ENCODE measurements at regions not wholly inside any gene's neighbourhood (a gene's known extent, or its start where the extent isn't known, plus 50 kb on each side); places are given as distances from the start of the nearest gene placed in this dataset.
A peak's percentile ranks its signal among the peaks of the same experiment; 100 is the strongest.
"Not testable (repeated sequence)": the region's sequence is repeated elsewhere in the genome, so short reads cannot be mapped to it uniquely, and the experiment has no call there.

GRCh38 chr20:53763707-53764414, 170.2 kb upstream of the ZNF217 start:
- DNase-seq = no peak

GRCh38 chr20:53762423-53762798, 168.8 kb upstream of the ZNF217 start:
- DNase-seq = not testable (repeated sequence)

GRCh38 chr20:53760025-53760441, 166.4 kb upstream of the ZNF217 start:
- DNase-seq = no peak

DNA sequence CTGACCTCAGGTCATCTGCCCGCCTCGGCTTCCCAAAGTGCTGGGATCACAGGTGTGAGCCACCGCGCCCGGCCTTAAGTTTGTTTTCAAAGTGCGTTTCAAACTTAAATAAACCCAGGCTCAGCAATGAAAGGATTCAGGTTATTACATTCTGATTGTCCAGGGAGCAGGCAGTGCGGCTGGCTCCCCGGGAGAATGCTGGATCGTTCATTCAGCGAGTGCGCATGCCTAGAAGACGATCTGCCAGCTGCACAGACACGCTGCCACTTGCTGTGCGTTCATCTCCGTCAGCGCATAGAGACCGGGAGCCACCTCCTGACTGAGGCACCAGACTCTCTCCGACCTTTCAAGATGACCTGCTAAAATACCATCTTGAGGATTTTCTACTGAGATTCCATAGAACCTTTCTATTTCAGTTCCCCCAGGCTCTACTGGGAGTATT, 163.9 kb upstream of the ZNF217 start:
- DNase-seq = no peak

GRCh38 chr20:53755733-53756531, 162.3 kb upstream of the ZNF217 start:
- no peak for DNase-seq

- no peak for DNase-seq
Observed at GRCh38 chr20:53753880-53754459, 160.3 kb upstream of the ZNF217 start.

GRCh38 chr20:53752971-53753879, 159.6 kb upstream of the ZNF217 start:
- DNase-seq = no peak

GRCh38 chr20:53752583-53752970, 158.9 kb upstream of the ZNF217 start:
- no peak for DNase-seq

GRCh38 chr20:53751620-53752318, 158.1 kb upstream of the ZNF217 start:
- DNase-seq = no peak

DNA sequence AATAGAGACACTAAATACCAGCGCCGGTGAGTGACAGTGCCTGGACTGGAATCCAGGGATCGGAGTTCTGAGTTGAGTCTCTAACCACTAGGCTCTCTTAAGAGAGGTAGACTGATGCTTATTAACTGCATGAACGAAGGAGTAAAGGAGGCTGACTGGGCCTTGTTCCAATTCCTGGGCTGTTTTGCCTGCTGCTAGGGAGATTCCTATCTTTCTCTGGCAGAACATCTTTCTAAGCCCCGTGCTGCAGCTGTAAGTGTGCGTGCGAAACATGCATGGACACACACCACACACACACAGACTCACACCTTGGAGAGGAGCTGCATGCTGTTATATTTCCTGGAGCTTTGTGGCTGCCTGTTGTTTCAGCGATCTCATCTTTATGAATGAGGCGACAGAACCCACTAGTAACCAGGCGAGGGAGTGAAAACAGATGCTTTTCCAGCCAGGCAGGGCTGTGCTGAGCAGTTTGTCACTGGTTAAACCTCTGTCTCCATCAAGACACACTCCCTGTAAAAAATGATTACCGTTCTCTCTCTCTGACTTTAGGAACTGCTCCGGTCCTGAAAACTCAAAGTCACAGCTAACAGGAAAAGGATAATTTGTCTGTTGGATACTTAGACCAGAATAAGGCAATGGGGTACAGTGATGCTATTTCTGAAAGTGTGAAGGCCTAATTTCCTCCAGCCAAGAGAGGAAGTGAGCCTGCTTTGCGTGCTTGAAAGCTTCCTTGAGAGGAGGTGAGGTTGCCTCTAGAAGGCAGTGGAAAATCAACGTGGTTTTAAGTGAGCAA, 157.4 kb upstream of the ZNF217 start:
- peak in 1 of 2 donors; percentile 87 for DNase-seq

DNA sequence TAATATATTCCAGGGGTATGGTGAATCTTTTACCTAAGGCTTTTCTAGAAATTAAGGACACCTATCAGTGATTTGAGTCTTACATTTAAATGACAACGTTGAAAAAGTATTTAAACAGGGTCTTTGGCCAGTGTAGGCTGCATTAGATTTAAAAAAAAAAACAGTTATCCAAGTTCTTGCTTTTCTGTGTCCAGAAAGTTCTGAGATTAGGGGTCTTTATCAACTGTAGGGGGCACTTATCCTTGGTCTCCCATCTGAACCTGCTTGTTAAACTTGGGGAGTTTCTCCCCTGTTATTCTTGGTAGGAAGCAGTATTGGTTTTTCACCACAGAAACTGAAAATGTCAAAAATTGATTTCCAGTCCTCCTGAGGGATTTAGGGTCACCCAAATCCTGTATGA, 155.9 kb upstream of the ZNF217 start:
- no peak for DNase-seq

DNA sequence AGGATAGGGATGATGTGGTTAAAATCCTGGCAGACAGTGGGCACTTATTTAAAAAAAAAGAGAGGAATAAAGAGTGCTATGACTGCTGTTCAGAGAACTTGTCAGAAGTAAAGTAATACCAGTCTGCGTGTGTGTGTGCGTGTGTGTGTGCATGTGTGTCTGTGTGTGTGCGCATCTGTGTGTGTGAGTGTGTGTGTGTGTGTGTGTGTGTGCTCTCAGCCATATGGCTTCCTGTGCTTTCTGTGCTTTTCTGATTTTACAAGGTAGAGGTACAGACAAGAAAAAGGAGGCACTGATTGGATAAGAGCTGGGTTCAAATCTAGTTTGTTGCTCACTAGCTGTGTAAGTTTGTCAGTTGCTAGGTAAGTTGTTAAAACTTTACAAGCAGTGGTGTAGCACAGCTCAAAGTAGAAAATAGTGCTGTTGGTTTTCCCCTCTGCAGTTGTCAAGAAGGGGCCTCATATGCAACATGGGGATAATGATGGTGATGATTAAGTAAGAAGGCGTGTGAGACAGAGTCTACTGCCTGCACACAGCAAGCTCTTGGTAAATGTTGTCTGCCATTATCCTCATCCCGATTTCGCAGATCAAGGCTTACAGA, 155.3 kb upstream of the ZNF217 start:
- no peak for DNase-seq

DNA sequence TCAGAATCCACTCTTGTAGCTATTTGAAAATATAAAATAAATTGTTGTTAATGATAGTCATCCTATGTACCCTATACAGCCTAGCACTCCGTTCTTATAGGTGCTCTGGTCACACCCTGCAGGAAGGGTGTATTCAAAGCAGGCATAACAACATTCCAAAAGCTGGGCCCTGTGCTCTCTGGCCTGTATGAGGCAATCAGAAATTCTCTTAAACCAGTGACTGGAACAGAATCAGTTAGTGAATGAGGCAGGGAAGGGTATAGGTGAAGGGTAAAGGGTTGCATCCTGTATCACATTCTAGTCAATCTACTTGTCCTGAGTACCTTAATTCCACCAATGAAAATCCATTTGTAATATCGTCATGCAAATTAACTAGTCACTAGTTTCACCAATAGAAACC, 154.5 kb upstream of the ZNF217 start:
- no peak for DNase-seq

DNA sequence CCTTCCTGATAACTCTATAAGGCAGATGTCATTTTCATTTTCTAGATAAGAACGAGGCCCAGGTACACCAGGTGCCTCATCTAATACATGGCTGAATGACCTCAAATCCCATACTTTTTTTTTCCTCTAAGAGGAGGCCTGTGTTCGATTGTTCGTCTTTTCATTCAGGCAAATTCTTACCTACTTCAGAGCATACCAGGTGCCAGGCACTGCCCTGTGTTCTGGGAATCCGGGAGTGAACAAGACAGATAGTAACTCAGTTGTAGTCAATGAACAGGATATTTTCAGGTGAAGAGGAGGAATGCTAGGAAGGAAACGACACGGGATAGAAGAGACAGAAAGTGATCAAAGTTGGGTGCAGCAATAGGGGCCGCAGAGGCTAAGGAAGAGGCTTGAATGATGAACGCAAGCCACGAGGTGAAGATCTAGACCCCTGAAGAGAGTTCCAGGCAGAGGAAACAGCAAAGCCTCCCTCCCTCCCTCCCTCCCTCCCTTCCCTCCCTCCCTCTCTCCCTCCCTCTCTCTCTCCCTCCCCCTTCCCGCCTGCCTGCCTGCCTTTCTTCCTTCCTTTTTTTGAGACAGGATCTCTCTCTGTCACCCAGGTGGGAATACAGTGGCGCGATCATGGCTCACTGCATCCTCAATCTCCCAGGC, 150.1 kb upstream of the ZNF217 start:
- no peak for DNase-seq

GRCh38 chr20:53742685-53743081, 149.0 kb upstream of the ZNF217 start:
- DNase-seq = no peak

DNA sequence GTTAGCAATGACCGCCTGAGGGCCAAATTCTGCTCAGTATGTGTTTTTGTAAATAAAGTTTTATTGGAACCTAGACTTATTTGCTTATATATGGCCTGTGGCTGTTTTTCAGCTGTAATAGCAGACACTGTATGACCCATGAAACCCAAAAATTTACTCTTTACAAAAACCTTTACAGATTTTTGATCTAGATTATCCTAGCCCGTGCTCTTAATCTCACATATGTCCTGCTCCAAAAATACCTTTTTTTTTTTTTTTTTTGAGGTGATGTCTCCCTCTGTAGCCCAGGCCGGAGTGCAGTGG, 148.0 kb upstream of the ZNF217 start:
- DNase-seq = no peak

DNA sequence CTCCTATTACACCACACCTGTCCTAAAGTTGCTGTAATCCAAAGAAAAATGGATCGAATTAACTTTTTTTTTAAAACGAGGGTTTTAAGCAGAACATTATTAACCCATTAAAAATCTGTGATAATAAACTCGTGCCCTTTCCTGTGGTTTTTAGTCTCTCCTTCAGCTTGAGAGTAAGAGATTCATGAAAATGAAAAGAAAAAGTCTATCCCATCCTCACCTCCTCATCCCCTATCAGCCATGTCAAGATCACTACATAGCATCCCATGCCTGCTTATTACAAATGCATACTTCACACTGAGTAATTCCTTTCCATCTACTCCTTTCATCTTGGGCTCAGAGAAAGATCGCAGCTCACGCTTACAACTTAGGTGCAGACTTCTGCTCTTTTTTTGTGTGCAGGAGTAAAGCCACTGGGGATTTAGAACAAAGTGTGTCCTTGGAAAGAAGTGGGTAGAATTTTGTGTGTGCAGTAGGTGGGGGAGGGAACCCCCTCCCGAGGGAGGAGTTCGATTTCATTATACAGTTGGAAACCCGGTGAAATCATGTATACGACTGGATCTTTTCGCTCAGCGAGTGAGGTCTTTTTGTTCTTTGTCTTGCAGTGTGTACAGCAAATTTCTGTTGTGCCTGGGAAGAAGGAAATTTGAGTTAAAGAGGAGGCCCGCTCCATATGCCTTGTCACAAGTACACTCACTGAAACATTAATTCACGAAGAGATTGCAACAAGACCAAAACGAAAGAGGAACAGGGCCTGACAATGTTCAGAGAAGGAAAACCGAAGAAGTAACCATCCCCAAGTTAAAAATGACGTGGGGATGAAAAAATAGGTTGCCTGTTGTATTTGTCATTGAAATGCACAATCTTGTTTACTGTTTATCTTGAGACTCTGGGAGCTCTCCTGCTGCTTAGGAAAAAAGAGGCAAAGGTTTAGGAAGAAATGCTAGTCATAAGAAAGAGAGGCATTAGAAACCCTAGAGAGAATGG, 146.5 kb upstream of the ZNF217 start:
- peak in 1 of 2 donors; percentile 55 for DNase-seq

DNA sequence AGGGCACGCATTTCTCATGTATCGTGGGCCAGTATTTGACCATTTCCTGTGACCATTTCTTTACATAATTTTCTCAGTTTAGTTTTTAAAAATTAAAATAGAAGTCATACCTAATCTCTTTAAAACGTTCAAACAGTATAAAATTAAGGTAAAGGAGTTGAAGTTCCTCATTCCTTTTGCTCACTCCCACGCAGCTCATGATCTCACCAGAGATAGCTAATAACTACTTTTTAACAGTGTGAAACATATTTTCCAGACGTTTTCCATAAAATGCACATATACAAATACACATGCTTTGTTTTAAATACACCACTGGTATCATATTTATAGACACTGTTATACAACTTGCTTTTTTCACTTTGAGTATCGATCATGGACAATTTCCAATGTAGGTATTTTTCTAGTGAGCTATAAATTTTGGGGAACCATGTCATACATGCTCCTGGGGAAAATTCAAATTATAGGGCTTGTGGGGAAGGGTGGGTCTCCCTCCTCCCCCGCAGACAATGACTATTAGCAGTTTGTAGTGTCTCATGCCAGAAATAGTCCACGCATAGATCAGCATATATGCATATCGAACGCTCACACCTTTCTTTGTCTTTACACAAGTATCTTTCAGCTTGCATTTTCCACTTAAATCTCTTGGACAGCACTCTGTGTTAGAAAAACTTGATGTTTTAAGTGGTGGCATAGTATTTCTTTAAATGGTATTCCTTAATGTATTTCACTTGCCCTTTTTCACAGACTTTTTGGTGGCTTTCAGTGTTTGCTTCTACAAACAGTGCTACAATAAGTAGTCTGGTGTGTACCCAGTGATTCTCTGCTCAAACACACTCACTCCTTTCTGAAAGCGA, 145.5 kb upstream of the ZNF217 start:
- DNase-seq = peak in 1 of 2 donors; percentile 15
